NCI-H146 (cell line): ENCODE measurements at regions not wholly inside any gene's neighbourhood (a gene's known extent, or its start where the extent isn't known, plus 50 kb on each side); places are given as distances from the start of the nearest gene placed in this dataset.
"Not testable (repeated sequence)": the region's sequence is repeated elsewhere in the genome, so short reads cannot be mapped to it uniquely, and the experiment has no call there.

Experiments
- DNase-seq: peaks from one replicate; lab custom pipeline; 2025; lab: John Stamatoyannopoulos, UW

GRCh38 chr11:31957674-31958073 lies 133.2 kb upstream of the RCN1 start:
- DNase-seq = no peak

GRCh38 chr11:31956310-31956709 lies 134.6 kb upstream of the RCN1 start:
- no peak for DNase-seq

- DNase-seq = no peak
Measured at GRCh38 chr11:31955838-31956237, 135.0 kb upstream of the RCN1 start.

DNA sequence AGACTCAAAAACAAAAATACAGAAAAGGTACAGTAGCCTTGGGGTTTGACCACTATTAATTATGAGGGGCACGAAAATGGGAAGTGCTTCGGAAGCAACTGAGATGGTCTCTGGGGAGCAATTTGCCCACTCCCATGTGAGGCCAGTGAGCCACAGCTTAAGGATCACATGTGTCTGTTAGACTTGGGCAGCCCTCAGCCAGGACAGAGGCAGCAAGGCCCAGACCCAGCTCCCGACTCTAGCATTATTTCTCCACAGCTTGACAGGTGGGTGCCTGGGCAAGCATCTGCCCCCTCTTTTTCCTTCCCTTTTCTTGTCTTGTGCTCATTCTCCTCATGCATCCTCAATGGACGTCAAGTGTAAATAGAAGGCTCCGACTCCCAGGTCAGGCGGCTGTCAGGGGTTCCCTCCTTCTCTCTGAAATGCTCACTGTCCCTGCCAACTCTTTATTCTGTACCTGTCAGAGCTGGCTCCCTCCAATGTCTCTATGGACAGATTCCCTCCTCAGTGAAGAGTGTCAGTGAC lies 137.0 kb upstream of the RCN1 start:
- no peak for DNase-seq

- DNase-seq = not testable (repeated sequence)
Measured at GRCh38 chr11:31949733-31950200, 138.6 kb upstream of the PAX6 start.

DNA sequence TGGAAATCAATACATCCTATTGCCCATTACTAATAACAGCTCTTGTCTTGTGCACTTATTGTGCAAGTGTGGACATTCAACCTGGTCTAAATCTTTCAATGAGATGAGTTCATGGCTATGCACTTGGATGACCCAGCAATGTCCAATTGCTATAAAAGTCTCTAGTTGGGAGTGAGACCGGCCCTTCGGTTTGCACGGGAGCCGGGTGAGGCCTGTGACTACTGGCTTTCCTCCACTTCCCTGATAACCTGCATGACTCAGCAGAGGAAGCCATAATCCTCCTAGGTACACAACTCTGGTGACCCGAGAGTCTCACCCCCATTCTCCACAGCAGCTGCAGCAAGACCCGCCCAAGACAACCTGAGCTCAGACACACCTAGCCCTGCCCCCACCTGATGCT lies 135.9 kb upstream of the PAX6 start:
- DNase-seq = no peak

- no peak for DNase-seq
Measured at GRCh38 chr11:31943056-31943780, 132.1 kb upstream of the PAX6 start.

GRCh38 chr11:31940371-31941037 lies 129.4 kb upstream of the PAX6 start:
- no peak for DNase-seq

- DNase-seq = no peak
Measured at GRCh38 chr11:31939004-31939403, 127.9 kb upstream of the PAX6 start.

DNA sequence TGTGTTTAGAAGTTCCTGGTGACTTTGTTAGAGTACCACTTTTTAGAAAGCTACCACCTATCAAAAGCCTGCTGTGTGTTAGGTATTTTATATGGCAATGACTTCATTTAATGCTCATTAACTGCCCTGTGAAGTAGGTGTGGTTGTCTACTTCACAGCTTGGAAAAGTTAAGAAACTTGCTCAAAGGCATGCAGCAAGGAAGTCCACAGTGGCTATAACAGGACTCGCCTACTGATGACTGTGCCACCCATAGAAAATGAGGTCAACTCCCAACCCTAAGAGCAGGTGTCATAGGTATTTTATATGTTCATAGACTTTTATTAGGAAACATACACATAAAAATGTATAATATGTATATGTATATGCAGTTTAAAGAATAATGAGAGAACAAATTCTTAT lies 125.2 kb upstream of the PAX6 start:
- DNase-seq = no peak

DNA sequence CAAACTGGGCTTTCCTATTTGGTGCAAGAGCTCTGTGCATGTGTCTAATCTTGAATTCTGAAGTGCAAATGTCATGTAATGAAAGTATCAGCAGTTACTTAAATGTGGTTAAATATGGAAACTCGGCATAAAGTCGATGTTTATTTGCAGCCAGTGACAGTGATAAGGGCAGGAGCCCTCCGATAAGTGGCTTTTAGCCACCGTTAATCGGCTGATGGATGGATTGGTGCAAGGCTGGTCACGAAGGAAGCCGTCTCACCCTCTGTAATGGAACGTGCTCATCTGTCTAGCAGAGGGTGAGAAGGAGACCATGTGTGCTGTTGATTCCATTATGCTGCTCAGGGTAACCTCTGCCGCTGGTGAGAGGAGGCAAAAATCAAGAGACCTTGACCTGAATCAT lies 121.8 kb upstream of the PAX6 start:
- DNase-seq = no peak

- no peak for DNase-seq
Measured at GRCh38 chr11:31927982-31928381, 116.9 kb upstream of the PAX6 start.

DNA sequence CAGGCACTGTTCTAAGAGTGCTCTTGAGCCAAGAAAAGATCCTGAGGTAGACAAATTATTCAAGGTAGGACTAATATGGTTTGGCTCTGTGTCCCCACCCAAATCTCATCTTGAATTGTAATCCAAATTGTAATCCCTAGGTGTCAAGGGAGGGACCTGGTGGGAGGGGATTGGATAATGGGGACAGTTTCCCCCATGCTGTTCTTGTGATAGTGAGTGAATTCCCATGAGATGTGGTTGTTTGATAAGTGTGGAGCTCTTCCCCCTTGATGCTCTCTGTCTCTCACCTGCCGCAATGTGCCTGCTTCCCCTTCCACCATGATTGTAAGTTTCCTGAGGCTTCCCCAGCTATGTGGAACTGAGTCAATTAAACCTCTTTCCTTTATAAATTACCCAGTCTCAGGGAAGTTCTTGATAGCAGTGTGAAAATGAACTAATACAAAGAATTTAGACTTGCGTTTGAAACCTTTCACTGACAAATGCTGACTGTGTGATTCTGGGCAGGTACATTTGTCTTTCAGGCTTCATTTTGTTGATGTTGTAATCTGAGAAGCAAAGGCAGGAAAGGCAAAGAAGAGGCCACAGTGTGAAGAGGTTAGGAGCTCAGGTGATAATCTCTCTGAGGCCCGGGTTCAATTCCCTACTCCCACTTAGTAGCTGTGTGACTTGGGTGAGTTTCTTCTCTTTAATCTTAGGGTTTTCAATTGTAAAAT lies 115.8 kb upstream of the PAX6 start:
- DNase-seq = no peak

GRCh38 chr11:31926106-31926505 lies 115.0 kb upstream of the PAX6 start:
- no peak for DNase-seq

DNA sequence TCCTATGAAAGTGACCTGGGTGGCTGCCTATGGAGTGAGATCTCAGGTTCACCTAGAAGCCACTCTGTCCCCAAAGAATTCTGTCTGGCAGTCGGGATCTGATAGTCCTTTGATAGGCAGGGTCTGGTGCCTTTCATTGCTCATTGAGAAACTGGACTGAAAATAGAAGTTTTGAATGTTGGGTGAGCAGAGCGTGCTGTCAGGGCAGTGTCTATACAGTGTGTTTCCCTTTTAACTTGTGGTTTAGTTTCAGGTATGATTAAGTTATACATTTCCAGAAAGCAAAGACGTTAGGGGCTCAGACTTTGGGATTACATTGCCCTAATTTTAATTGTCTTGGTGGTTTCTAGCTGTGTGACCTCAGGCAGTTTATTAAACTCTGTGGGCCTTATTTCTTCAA lies 111.3 kb upstream of the PAX6 start:
- no peak for DNase-seq

DNA sequence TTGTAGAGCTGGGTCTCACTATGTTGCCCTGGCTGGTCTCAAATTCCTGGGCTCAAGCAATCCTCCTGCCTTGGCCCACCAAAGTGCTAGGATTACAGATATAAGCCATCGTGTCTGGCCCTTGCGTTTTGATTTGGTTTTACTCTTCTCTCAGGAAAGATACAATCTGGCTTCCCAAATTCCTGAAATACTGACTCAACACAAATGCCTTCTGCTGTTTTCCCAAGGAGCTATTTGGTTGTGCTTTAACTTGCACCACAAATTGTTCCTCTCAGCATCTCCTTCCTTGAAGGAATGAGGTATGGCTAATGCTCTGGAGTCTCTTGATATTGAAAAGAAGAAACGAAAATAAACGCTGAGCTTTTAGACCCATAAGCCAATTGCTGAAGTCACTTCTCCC lies 110.0 kb upstream of the PAX6 start:
- DNase-seq = no peak

DNA sequence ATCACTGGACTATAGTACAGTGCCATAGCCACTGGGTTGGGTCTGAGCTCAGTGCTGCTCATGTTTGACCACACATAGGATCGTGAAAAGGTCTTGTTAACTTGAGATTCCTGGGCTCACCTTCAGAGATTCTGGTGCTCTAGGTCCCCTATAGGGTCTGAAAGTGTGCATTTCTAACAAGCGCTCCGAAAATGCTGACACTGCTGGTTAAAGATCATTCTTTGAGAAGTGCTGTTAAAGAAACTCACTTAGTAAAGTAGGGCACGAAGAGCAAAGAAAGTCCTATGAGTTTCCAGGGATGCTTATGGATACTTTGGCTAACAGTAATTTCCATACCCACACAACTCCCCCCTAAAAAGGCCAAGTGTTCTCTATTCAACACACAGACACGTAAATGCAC lies 108.1 kb upstream of the PAX6 start:
- DNase-seq = no peak

GRCh38 chr11:31915867-31916266 lies 104.7 kb upstream of the PAX6 start:
- no peak for DNase-seq

DNA sequence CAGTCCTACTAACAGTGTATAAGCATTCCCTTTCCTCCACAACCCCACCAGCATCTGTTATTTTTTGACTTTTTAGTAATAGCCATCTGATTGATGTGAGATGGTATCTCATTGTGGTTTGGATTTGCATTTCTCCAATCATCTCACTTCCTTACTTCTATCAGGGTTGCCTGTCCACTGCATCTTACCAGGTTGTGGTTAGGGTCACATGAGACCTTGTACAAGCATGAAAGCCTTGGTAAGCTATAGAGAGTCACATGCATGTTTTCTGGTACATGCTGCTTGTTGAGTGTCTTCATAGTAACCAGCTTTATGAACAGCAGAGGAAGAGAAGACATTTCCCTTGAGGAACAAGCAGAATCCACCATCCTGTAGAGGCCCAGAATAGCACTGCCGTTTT lies 102.9 kb upstream of the PAX6 start:
- no peak for DNase-seq

GRCh38 chr11:31912808-31913207 lies 101.7 kb upstream of the PAX6 start:
- no peak for DNase-seq

DNA sequence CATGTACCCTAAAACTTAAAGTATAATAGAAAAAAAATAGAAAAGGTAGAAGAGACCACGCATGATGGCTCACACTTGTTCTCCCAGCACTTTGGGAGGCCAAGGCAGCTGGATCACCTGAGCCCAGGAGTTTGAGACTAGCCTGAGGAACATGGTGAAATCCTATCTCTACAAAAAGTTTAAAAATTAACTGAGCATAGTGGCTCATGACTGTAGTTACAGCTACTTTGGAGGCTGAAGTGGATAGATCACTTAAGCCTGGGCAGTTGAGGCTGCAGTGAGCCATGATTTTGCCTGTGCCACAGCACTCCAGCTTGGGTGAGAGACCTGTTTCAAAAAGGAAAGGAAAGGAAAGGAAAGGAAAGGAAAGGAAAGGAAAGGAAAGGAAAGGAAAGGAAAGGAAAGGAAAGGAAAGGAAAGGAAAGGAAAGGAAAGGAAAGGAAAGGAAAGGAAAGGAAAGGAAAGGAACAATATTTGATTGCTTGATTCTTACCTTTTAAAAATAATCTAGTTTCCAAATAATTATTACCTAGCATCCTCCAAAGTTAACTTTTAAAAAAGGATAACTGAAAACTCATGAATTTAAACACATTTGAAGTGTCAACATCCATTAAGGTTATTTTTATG lies 99.9 kb upstream of the PAX6 start:
- no peak for DNase-seq
